ENCODE measurements at regions not wholly inside any gene's neighbourhood (a gene's known extent, or its start where the extent isn't known, plus 50 kb on each side); places are given as distances from the start of the nearest gene placed in this dataset.

DNA sequence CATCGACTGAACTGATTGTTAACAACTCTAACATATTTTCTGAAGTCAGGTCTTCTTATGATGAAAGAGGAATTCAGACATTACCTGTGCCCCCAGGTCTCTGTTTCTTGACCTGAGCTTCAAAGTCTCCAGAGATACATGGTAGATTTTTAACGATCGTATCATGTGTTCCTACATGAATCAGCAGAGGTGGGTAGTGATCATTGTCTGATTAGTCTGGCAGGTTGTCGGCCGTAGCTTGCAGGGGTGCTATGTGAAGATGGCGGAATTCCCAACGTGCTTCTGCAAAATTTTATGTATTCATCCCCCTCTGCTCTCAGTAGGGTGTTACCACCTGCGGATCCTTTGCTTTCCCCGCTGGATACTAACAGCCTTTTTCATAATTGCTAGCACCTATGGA, 581.9 kb downstream of the GATA3 start:
- TF ChIP-seq POLR2A (IDR thresholded peaks at IDR 0.05; ENCODE audit: borderline replicate concordance, extremely low read depth, insufficient read depth, insufficient read length) (no peak), EGR1 (IDR thresholded peaks at IDR 0.05; ENCODE audit: low read depth) (no peak), SIN3A (IDR thresholded peaks at IDR 0.05; ENCODE audit: low read depth) (no peak), RAD21 (IDR thresholded peaks at IDR 0.05; ENCODE audit: low read depth) (no peak), EZH2 (IDR thresholded peaks at IDR 0.05) (no peak), POLR2AphosphoS5 (IDR thresholded peaks at IDR 0.05; ENCODE audit: low read depth, low read length) (no peak), ZNF274 (IDR thresholded peaks at IDR 0.05; ENCODE audit: low read depth, low read length) (no peak), CBX3 (IDR thresholded peaks at IDR 0.05; ENCODE audit: low read depth) (no peak), JUND (IDR thresholded peaks at IDR 0.05) (no peak), ELF1 (IDR thresholded peaks at IDR 0.05; ENCODE audit: borderline replicate concordance, low read depth) (no peak), EZH2phosphoT487 (IDR thresholded peaks at IDR 0.05; ENCODE audit: borderline replicate concordance) (no peak)
- TF ChIP-seq, protein P1, sequence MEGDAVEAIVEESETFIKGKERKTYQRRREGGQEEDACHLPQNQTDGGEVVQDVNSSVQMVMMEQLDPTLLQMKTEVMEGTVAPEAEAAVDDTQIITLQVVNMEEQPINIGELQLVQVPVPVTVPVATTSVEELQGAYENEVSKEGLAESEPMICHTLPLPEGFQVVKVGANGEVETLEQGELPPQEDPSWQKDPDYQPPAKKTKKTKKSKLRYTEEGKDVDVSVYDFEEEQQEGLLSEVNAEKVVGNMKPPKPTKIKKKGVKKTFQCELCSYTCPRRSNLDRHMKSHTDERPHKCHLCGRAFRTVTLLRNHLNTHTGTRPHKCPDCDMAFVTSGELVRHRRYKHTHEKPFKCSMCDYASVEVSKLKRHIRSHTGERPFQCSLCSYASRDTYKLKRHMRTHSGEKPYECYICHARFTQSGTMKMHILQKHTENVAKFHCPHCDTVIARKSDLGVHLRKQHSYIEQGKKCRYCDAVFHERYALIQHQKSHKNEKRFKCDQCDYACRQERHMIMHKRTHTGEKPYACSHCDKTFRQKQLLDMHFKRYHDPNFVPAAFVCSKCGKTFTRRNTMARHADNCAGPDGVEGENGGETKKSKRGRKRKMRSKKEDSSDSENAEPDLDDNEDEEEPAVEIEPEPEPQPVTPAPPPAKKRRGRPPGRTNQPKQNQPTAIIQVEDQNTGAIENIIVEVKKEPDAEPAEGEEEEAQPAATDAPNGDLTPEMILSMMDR (IDR thresholded peaks at IDR 0.05 in 2 of 3, conservative IDR thresholded peaks at IDR 0.05 in 1 of 3; ENCODE audit: borderline replicate concordance in 1 of 3, insufficient read depth in 1 of 3, low read depth in 2 of 3, low read length in 2 of 3): no peak
- TF ChIP-seq, protein P2, sequence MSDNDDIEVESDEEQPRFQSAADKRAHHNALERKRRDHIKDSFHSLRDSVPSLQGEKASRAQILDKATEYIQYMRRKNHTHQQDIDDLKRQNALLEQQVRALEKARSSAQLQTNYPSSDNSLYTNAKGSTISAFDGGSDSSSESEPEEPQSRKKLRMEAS (IDR thresholded peaks at IDR 0.05): no peak
- TF ChIP-seq, protein P3, sequence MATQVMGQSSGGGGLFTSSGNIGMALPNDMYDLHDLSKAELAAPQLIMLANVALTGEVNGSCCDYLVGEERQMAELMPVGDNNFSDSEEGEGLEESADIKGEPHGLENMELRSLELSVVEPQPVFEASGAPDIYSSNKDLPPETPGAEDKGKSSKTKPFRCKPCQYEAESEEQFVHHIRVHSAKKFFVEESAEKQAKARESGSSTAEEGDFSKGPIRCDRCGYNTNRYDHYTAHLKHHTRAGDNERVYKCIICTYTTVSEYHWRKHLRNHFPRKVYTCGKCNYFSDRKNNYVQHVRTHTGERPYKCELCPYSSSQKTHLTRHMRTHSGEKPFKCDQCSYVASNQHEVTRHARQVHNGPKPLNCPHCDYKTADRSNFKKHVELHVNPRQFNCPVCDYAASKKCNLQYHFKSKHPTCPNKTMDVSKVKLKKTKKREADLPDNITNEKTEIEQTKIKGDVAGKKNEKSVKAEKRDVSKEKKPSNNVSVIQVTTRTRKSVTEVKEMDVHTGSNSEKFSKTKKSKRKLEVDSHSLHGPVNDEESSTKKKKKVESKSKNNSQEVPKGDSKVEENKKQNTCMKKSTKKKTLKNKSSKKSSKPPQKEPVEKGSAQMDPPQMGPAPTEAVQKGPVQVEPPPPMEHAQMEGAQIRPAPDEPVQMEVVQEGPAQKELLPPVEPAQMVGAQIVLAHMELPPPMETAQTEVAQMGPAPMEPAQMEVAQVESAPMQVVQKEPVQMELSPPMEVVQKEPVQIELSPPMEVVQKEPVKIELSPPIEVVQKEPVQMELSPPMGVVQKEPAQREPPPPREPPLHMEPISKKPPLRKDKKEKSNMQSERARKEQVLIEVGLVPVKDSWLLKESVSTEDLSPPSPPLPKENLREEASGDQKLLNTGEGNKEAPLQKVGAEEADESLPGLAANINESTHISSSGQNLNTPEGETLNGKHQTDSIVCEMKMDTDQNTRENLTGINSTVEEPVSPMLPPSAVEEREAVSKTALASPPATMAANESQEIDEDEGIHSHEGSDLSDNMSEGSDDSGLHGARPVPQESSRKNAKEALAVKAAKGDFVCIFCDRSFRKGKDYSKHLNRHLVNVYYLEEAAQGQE (IDR thresholded peaks at IDR 0.05; ENCODE audit: low read depth): no peak

Data from HCT116 (cell line).